HUDEP-2 (cell line): ENCODE measurements at regions not wholly inside any gene's neighbourhood (a gene's known extent, or its start where the extent isn't known, plus 50 kb on each side); places are given as distances from the start of the nearest gene placed in this dataset.
A peak's percentile ranks its signal among the peaks of the same experiment; 100 is the strongest.

Source experiments
- DNase-seq, 76 experiments: peaks; one replicate each; lab custom pipeline; 2025; ENCODE audit not compliant: unreplicated experiment in 76 of 76; lab: John Stamatoyannopoulos, UW

- DNase-seq, result no peak
Observed at GRCh38 chr18:1891641-1892040, 679.7 kb downstream of the METTL4 start.

GRCh38 chr18:1892191-1892590 is 679.1 kb downstream of the METTL4 start:
- no peak for DNase-seq

GRCh38 chr18:1895456-1896185 is 675.7 kb downstream of the METTL4 start:
- DNase-seq, result no peak

GRCh38 chr18:1906421-1906820 is 664.9 kb downstream of the METTL4 start:
- DNase-seq, result no peak

GRCh38 chr18:1907470-1908206 is 663.7 kb downstream of the METTL4 start:
- DNase-seq, result no peak

GRCh38 chr18:1914489-1914888 is 656.8 kb downstream of the METTL4 start:
- DNase-seq, result peak in 1 of 76 experiments; percentile 2

- DNase-seq, result no peak
Observed at GRCh38 chr18:1916869-1917523, 654.3 kb downstream of the METTL4 start.

- no peak for DNase-seq
Observed at GRCh38 chr18:1917569-1917968, 653.7 kb downstream of the METTL4 start.

GRCh38 chr18:1922066-1922465 is 649.2 kb downstream of the METTL4 start:
- DNase-seq, result no peak

GRCh38 chr18:1928711-1929110 is 642.6 kb downstream of the METTL4 start:
- DNase-seq, result no peak

- no peak for DNase-seq
Observed at GRCh38 chr18:1929720-1930119, 641.6 kb downstream of the METTL4 start.

- no peak for DNase-seq
Observed at GRCh38 chr18:1930291-1931270, 640.7 kb downstream of the METTL4 start.

GRCh38 chr18:1952486-1952885 is 618.8 kb downstream of the METTL4 start:
- DNase-seq, result no peak

- DNase-seq, result no peak
Observed at GRCh38 chr18:1954583-1955312, 616.6 kb downstream of the METTL4 start.

GRCh38 chr18:1958798-1959197 is 612.5 kb downstream of the METTL4 start:
- DNase-seq, result no peak

- DNase-seq, result no peak
Observed at GRCh38 chr18:1965016-1965415, 606.3 kb downstream of the METTL4 start.

- DNase-seq, result no peak
Observed at GRCh38 chr18:1965541-1965940, 605.8 kb downstream of the METTL4 start.

GRCh38 chr18:1968801-1969498 is 602.4 kb downstream of the METTL4 start:
- no peak for DNase-seq

GRCh38 chr18:1976484-1976883 is 594.8 kb downstream of the METTL4 start:
- DNase-seq, result no peak
